H9 (cell line): ENCODE measurements at regions not wholly inside any gene's neighbourhood (a gene's known extent, or its start where the extent isn't known, plus 50 kb on each side); places are given as distances from the start of the nearest gene placed in this dataset.

Source experiments
- DNase-seq: peaks from one replicate; pipeline ENCODE4 v3.0.0-alpha.2; 2017
- H2AFZ ChIP-seq: one replicate; pipeline ENCODE4 v1.6.1; 2013; ENCODE audit warnings: mild to moderate bottlenecking, low read length, control low read depth, moderate library complexity
- H2AK5ac ChIP-seq: 2 replicates; pipeline ENCODE4 v1.6.1; 2013; ENCODE audit warnings: low read length, control low read depth, mixed read lengths; ENCODE audit not compliant: insufficient read length
- H2BK120ac ChIP-seq: one replicate; pipeline ENCODE4 v1.6.1; 2013; ENCODE audit warnings: low read depth, mild to moderate bottlenecking, low read length, control low read depth, inconsistent platforms; ENCODE audit not compliant: poor library complexity, severe bottlenecking
- H2BK12ac ChIP-seq: 2 replicates; pipeline ENCODE4 v1.6.1; 2013; ENCODE audit warnings: low read length, control low read depth, mixed read lengths, low read depth; ENCODE audit not compliant: insufficient read length
- H2BK15ac ChIP-seq: 2 replicates; pipeline ENCODE4 v1.6.1; 2013; ENCODE audit warnings: low read depth, low read length, control low read depth
- H2BK20ac ChIP-seq: one replicate; pipeline ENCODE4 v1.6.1; 2013; ENCODE audit warnings: low read depth, mild to moderate bottlenecking, low read length, control low read depth, inconsistent platforms; ENCODE audit not compliant: poor library complexity, severe bottlenecking
- H2BK5ac ChIP-seq: 2 replicates; pipeline ENCODE4 v1.6.1; 2013; ENCODE audit warnings: low read length, control low read depth, mixed read lengths; ENCODE audit not compliant: insufficient read length
- H3K14ac ChIP-seq: 2 replicates; pipeline ENCODE4 v1.6.1; 2013; ENCODE audit warnings: low read length, control low read depth; ENCODE audit not compliant: insufficient read depth
- H3K18ac ChIP-seq: 2 replicates; pipeline ENCODE4 v1.6.1; 2013; ENCODE audit warnings: low read depth, mild to moderate bottlenecking, mixed read lengths, low read length, control low read depth; ENCODE audit not compliant: insufficient read length
- H3K23ac ChIP-seq: 2 replicates; pipeline ENCODE4 v1.6.1; 2013; ENCODE audit warnings: low read length, control low read depth, mixed read lengths, low read depth; ENCODE audit not compliant: insufficient read length
- H3K23me2 ChIP-seq: 2 replicates; pipeline ENCODE4 v1.6.1; 2013; ENCODE audit warnings: low read depth, mild to moderate bottlenecking, mixed read lengths, low read length, control low read depth; ENCODE audit not compliant: insufficient read length, poor library complexity, severe bottlenecking
- H3K27ac ChIP-seq: 2 replicates; pipeline ENCODE4 v1.5.1; 2013; ENCODE audit warnings: low read length, control low read depth, mixed read lengths, low read depth; ENCODE audit not compliant: insufficient read length
- H3K27me3 ChIP-seq: 2 replicates; pipeline ENCODE4 v1.6.1; 2013; ENCODE audit warnings: low read length, control low read depth, inconsistent platforms; ENCODE audit not compliant: insufficient read depth
- H3K4ac ChIP-seq: 2 replicates; pipeline ENCODE4 v1.6.1; 2013; ENCODE audit warnings: low read depth, mild to moderate bottlenecking, control low read depth, inconsistent platforms, low read length, moderate library complexity
- H3K4me1 ChIP-seq: 2 replicates; pipeline ENCODE4 v1.6.1; 2013; ENCODE audit warnings: low read length, control low read depth, inconsistent platforms; ENCODE audit not compliant: insufficient read depth
- H3K4me2 ChIP-seq: 2 replicates; pipeline ENCODE4 v1.6.1; 2013; ENCODE audit warnings: low read length, control low read depth, mixed read lengths; ENCODE audit not compliant: insufficient read length, insufficient read depth
- H3K56ac ChIP-seq: 2 replicates; pipeline ENCODE4 v1.6.1; 2013; ENCODE audit warnings: low read depth, mild to moderate bottlenecking, mixed read lengths, low read length, control low read depth; ENCODE audit not compliant: insufficient read length
- H3K79me1 ChIP-seq: 2 replicates; pipeline ENCODE4 v1.6.1; 2013; ENCODE audit warnings: low read depth, mild to moderate bottlenecking, moderate library complexity, low read length, control low read depth, inconsistent platforms; ENCODE audit not compliant: insufficient read depth, poor library complexity, severe bottlenecking
- H3K79me2 ChIP-seq: 2 replicates; pipeline ENCODE4 v1.6.1; 2013; ENCODE audit warnings: low read length, control low read depth, inconsistent platforms; ENCODE audit not compliant: insufficient read depth
- H3K9ac ChIP-seq: 2 replicates; pipeline ENCODE4 v1.6.1; 2013; ENCODE audit warnings: low read length, control low read depth, mixed read lengths; ENCODE audit not compliant: insufficient read length; ENCODE audit errors: extremely low read depth
- H3K9me3 ChIP-seq: one replicate; pipeline ENCODE4 v1.6.1; 2013; ENCODE audit warnings: low read depth, low read length, inconsistent platforms; ENCODE audit not compliant: control insufficient read depth
- H3T11ph ChIP-seq: one replicate; pipeline ENCODE4 v1.6.1; 2013; ENCODE audit warnings: mild to moderate bottlenecking, low read length, control low read depth, inconsistent platforms
- H4K20me1 ChIP-seq: one replicate; pipeline ENCODE4 v1.6.1; 2013; ENCODE audit not compliant: control insufficient read depth, insufficient read length, insufficient read depth
- H4K5ac ChIP-seq: 2 replicates; pipeline ENCODE4 v1.6.1; 2013; ENCODE audit warnings: low read depth, mild to moderate bottlenecking, mixed read lengths, low read length, control low read depth; ENCODE audit not compliant: insufficient read length
- H4K8ac ChIP-seq: replicated peaks from 2 replicates; pipeline ENCODE4 v1.6.1; 2013; ENCODE audit warnings: low read length, control low read depth, mixed read lengths, low read depth; ENCODE audit not compliant: insufficient read length
- H4K91ac ChIP-seq: 2 replicates; pipeline ENCODE4 v1.6.1; 2013; ENCODE audit warnings: low read depth, mild to moderate bottlenecking, moderate library complexity, mixed read lengths, low read length, control low read depth; ENCODE audit not compliant: insufficient read length
- H3K27ac Mint-ChIP-seq, 3 experiments: 2 replicates in 2 of 3; 3 replicates in 1 of 3; pipeline ENCODE4 v1.8.0; 2020 to 2021; ENCODE audit warnings: mixed read lengths in 3 of 3, mild to moderate bottlenecking in 1 of 3, moderate library complexity in 1 of 3
- H3K27me3 Mint-ChIP-seq: 2 replicates; pipeline ENCODE4 v1.8.0; 2021; ENCODE audit warnings: low read depth, mild to moderate bottlenecking, moderate library complexity, mixed read lengths
- H3K36me3 Mint-ChIP-seq, 3 experiments: 2 replicates in 2 of 3; 3 replicates in 1 of 3; pipeline ENCODE4 v1.8.0; 2020 to 2021; ENCODE audit warnings: low read depth in 3 of 3, mixed read lengths in 3 of 3; ENCODE audit not compliant: insufficient read depth in 1 of 3
- H3K4me1 Mint-ChIP-seq, 2 experiments: 2 replicates each; pipeline ENCODE4 v1.8.0; 2020; ENCODE audit warnings: mixed read lengths in 2 of 2
- H3K4me3 Mint-ChIP-seq, 2 experiments: 2 replicates in 1 of 2; 3 replicates in 1 of 2; pipeline ENCODE4 v1.8.0; 2020 to 2021; ENCODE audit warnings: mild to moderate bottlenecking in 2 of 2, mixed read lengths in 2 of 2, moderate library complexity in 1 of 2
- H3K9me3 Mint-ChIP-seq, 2 experiments: 2 replicates in 1 of 2; 3 replicates in 1 of 2; pipeline ENCODE4 v1.8.0; 2020; ENCODE audit warnings: mild to moderate bottlenecking in 2 of 2, mixed read lengths in 2 of 2, moderate library complexity in 1 of 2
- CTCF ChIP-seq: fragments of 200-600 bp; sonication (generic); conservative IDR thresholded peaks from 3 replicates; pipeline ENCODE4 v1.8.0; 2021; ENCODE audit warnings: antibody characterized with exemption, mild to moderate bottlenecking
- WGBS: extraction: QIAGEN DNeasy Blood & Tissue Kit; methylation state at CpG from one replicate; pipeline ENCODE4 v1.1.7; 2013; ENCODE audit warnings: missing lambda C conversion rate, low lambda C conversion rate, mixed read lengths; ENCODE audit not compliant: insufficient read length; ENCODE audit errors: extremely low coverage; 5-methylcytosine and 5-hydroxymethylcytosine counted together

GRCh38 chr1:221015159-221015790 lies 136.0 kb downstream of the HLX start:
- Histone ChIP-seq H4K8ac (no peak overlapping the region), H3K23ac (no peak overlapping the region), H3K27me3 (no peaks in the 10 kb centered on the region), H3K79me2 (no peaks in the 10 kb centered on the region), H3K9ac (no peak overlapping the region), H4K5ac (no peak overlapping the region), H4K20me1 (no peaks in the 10 kb centered on the region), H3K4me2 (no peak overlapping the region), H3K23me2 (no peaks in the 10 kb centered on the region), H2BK120ac (no peak overlapping the region), H3T11ph (no peak overlapping the region), H3K14ac (no peak overlapping the region), H2BK5ac (no peak overlapping the region), H3K27ac (no peak overlapping the region), H3K4ac (no peak overlapping the region), H3K79me1 (no peaks in the 10 kb centered on the region), H4K91ac (no peak overlapping the region), H2BK12ac (no peak overlapping the region), H2AK5ac (no peak overlapping the region), H2BK20ac (no peak overlapping the region), H2BK15ac (no peak overlapping the region), H3K56ac (no peak overlapping the region), H2AFZ (no peak overlapping the region), H3K9me3 (no peaks in the 10 kb centered on the region), H3K4me1 (no peaks in the 10 kb centered on the region), H3K18ac (no peak overlapping the region)
- no peak overlapping the region for H3K27ac Mint-ChIP-seq
- no peaks in the 10 kb centered on the region for H3K4me1 Mint-ChIP-seq
- H3K36me3 Mint-ChIP-seq = no peaks in the 10 kb centered on the region
- no CpG with 5 or more reads among the region's 5 CpGs for WGBS
- DNase-seq = no peak
- no peaks in the 10 kb centered on the region for H3K27me3 Mint-ChIP-seq
- TF ChIP-seq CTCF = no peak
- no peak overlapping the region for H3K4me3 Mint-ChIP-seq
- no peaks in the 10 kb centered on the region for H3K9me3 Mint-ChIP-seq
